ENCODE measurements at regions not wholly inside any gene's neighbourhood (a gene's known extent, or its start where the extent isn't known, plus 50 kb on each side); places are given as distances from the start of the nearest gene placed in this dataset.
"Not testable (repeated sequence)": the region's sequence is repeated elsewhere in the genome, so short reads cannot be mapped to it uniquely, and the experiment has no call there.

DNA sequence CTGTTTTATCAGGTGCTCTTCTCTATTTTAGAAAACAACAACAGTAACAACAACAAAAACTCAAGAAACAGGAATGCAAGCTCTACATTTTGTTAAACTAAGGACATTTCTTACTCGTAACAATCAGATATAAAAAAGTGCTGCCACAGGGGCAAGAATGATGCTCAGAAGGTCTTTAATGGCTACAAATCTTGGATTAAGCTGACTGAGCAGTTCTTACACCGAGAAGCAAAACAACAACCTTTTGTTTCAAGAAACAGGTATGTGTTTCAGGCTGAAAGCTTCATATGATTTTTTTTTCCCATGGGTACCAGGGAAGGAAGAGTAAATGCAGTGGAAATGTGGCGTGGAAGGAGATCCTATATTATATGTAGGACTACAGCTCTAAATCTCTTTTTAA is 786.8 kb upstream of the FBXO33 start:
- no peak for DNase-seq (ENCODE audit: low read depth)
- TF ChIP-seq, protein P1, sequence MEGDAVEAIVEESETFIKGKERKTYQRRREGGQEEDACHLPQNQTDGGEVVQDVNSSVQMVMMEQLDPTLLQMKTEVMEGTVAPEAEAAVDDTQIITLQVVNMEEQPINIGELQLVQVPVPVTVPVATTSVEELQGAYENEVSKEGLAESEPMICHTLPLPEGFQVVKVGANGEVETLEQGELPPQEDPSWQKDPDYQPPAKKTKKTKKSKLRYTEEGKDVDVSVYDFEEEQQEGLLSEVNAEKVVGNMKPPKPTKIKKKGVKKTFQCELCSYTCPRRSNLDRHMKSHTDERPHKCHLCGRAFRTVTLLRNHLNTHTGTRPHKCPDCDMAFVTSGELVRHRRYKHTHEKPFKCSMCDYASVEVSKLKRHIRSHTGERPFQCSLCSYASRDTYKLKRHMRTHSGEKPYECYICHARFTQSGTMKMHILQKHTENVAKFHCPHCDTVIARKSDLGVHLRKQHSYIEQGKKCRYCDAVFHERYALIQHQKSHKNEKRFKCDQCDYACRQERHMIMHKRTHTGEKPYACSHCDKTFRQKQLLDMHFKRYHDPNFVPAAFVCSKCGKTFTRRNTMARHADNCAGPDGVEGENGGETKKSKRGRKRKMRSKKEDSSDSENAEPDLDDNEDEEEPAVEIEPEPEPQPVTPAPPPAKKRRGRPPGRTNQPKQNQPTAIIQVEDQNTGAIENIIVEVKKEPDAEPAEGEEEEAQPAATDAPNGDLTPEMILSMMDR (conservative IDR thresholded peaks at IDR 0.05; ENCODE audit: low read depth, low read length), result no peak
- no peak overlapping the region for H3K4me3 ChIP-seq (ENCODE audit: low read depth, low read length)

DNA sequence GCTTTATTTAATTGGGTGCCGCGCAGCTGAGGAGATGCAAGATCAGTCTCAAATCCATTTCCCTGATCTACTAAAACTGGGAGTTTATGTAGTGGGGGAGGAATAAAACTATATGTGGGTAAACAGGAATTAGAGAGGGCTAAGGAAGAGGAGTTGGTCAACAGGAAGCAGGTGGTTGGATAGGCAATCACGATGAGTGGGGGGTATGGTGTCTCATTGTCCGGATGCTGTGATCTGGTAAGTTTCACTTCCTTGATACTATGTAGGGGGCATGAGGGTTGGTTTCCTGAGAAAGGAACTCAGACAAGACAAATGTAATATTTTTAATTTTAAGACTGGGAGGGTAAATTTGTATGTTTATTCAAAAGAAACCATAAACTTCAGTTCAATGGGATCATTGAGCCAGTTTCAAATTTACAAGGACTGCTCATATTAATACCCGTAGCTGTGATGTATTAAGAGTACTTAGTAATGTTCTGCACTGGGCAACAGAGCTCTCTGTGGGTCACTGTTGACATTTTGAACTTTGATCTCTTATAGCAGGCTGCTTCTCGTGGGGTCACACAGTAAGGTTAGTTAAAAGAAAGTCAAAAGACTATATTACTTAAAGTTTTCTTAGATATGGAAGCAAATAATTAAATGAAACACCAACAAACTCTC is 786.2 kb upstream of the FBXO33 start:
- TF ChIP-seq, protein P1 (conservative IDR thresholded peaks at IDR 0.05; ENCODE audit: low read depth, low read length), result no peak
- H3K4me3 ChIP-seq (ENCODE audit: low read depth, low read length), result no peak overlapping the region
- DNase-seq (ENCODE audit: low read depth), result no peak

DNA sequence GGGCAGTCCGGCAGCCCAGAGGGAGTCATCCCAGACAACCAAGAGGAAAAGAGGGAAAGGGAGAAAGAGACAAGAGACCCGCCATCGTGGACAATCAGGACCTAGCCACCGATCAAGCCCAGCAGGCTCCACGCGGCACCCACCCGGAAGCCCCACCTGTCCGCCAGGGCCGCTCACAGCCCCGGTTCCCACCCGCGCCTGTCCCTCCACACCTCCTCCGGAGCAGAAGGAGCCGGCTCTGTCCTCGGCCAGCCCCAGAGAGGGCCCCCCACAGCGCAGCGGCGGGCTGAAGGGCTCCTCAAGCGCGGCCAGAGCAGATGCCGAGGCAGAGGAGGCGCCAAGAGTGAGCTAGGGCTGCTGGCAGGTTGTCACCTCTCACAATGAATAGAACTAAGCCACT is 784.7 kb upstream of the FBXO33 start:
- TF ChIP-seq, protein P1 (conservative IDR thresholded peaks at IDR 0.05; ENCODE audit: low read depth, low read length), result no peak
- H3K4me3 ChIP-seq (ENCODE audit: low read depth, low read length), result no peak overlapping the region
- DNase-seq (ENCODE audit: low read depth), result no peak

DNA sequence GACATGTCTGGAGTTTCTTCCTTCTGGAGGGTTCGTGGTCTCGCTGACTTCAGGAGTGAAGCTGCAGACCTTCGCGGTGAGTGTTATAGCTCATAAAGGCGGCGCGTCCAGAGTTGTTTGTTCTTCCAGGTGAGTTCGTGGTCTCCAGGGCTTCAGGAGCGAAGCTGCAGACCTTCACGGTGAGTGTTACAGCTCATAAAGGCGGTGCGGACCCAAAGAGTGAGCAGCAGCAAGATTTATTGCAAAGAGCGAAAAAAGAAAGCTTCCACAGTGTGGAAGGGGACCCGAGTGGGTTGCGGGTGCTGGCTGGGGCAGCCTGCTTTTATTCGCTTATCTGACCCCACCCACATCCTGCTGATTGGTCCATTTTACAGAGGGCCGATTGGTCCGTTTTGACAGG is 784.2 kb upstream of the FBXO33 start:
- not testable (repeated sequence) for DNase-seq (ENCODE audit: low read depth); H3K4me3 ChIP-seq (ENCODE audit: low read depth, low read length)

DNA sequence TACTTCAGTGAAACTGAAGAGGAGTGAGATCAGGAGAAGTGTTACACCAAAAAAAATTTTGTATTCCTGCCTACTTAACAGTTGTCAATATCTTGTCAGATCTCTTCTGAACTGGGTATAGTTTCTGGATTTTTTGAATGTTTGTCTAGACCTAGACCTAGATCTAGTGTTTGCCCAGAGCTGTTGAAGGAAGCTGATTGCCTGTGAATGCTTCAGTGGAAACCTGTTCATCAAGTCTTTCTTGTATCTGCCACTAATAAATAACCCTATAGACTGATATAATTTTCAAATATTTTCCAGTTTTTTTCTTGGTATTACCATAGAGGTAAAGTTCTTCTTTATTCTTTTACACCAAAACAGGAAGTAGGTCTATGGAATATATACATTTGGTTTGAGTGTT is 781.5 kb upstream of the FBXO33 start:
- TF ChIP-seq, protein P1 (conservative IDR thresholded peaks at IDR 0.05; ENCODE audit: low read depth, low read length), result no peak
- H3K4me3 ChIP-seq (ENCODE audit: low read depth, low read length), result no peak overlapping the region
- no peak for DNase-seq (ENCODE audit: low read depth)

DNA sequence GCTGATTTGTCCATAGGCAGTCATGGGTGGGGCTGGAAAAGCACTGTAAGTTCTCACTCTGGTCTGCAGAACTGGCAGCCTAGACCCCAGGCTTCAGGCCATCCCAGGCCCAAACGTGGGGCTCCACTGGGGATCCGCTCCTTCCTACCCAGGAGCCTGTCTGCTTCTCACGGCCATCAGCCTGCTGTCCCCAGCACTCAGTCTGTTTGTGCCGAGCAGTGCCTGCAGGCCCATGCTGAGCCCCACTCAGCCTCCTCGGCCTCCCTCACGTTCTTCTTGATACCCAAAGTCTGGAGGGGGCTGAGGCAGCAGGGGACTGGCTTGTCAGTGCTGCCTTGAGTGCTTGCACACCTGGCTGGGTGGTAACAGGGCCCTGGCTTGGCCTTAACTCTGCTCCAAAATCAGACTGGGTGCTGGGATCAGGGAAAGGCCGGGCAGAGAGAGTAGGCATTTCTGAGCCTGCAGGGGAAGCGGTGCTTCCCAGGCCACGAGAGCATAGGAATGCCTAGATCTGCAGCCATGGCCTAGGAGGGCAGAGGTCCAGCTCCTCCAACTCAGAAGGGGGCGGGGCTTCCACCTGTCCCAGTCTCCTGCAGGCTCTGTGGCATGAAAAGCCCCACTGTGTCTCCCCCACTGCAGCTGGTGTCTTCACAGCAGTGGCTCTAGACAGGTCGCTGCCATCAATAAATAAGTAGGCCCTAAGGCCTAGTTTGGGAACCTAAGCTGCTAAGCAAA is 772.4 kb upstream of the FBXO33 start:
- DNase-seq (ENCODE audit: low read depth), result no peak
- TF ChIP-seq, protein P1 (conservative IDR thresholded peaks at IDR 0.05; ENCODE audit: low read depth, low read length), result no peak
- H3K4me3 ChIP-seq (ENCODE audit: low read depth, low read length), result no peak overlapping the region

DNA sequence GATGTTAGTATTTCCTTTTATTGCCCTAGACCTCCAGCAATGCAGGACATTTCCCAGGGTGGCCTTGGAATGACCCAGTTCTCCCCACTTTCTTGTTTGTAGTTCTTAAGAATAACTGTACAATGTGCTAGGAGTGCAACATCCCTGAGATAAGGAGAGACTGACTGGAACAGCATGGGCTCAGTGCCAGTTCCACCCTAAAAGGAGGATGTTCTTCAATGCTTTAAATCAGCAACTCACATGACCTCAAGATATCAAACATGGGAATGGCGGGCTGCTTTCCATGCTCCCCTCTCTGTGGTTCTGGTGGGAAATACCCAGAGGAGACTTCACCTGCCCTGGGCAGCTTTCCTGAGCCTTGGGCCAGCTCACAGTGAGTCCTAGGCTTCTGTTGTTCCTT is 766.9 kb upstream of the FBXO33 start:
- DNase-seq (ENCODE audit: low read depth), result no peak
- TF ChIP-seq, protein P1 (conservative IDR thresholded peaks at IDR 0.05; ENCODE audit: low read depth, low read length), result no peak
- H3K4me3 ChIP-seq (ENCODE audit: low read depth, low read length), result no peak overlapping the region
